HG03095 (cell line): ENCODE measurements at regions not wholly inside any gene's neighbourhood (a gene's known extent, or its start where the extent isn't known, plus 50 kb on each side); places are given as distances from the start of the nearest gene placed in this dataset.

Experiments
- ATAC-seq: cut with Tn5 transposase; IDR thresholded peaks from one replicate; pipeline ENCODE4 v1.9.1; 2021; ENCODE audit warnings: moderate library complexity; ENCODE audit not compliant: unreplicated experiment

DNA sequence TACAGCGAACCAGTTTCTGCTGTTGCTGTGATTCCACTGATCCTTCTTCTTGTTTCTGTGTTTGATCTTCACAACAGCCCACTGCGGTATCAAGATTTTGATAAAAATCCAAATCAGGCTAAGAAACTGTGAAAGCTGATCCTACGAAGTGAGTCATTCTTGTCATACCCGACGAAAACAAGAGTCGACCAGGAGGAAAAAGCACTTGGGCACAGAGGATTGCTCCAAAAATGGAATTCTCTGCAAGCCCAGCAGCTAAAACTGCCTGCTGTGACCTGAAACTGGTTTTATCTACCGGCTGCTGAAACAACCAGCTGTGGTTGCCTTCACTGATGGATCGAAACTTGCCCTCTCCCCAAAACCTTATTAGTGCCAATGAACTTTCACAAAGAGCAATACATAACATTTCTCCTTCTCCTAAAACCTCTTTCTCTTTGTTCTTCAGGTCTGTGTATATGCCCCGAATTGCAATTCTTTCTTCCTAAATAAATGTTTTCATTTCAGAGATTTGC, 607.0 kb upstream of the PRKX start:
- ATAC-seq = no peak

- ATAC-seq = no peak
These were observed 602.4 kb upstream of the PRKX start for GRCh38 chrX:4315891-4316290.

DNA sequence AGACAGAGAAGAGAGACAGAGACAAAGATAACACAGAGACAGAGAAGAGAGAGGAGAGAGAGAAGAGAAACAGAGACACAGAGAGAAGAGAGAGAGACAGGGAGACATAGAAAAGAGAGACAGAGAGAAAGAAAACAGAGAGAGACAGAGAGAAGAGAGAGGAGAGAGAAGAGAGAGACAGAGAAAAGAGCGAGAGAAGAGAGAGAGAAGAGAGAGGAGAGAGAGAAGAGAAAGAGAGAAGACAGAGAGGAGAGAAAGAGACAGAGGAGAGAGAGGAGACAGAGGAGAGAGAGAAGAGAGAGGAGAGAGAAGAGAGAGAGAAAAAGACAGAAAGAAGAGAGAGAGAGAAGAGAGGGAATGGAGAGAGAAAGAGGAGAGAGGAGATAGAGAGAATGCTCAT, 601.1 kb upstream of the PRKX start:
- ATAC-seq = no peak

DNA sequence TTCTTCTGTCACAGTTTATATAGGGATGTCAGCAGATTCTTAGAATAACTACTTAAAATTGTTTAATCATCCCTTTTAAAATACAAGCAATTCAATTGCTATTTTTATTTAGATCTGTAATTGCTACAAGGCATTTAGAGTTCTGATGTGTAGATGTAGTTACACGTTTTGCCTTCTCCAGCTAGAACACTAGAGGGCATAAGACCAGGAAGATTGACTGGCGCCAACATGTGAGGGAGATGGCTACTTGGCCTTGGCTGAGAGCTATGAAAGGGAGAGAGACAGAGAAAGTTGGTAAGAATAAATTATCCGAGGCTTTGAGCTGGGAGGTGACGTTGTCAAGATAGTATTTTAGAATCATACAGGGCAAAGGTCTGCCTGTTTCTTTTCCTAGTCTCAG, 563.7 kb upstream of the PRKX start:
- no peak for ATAC-seq

DNA sequence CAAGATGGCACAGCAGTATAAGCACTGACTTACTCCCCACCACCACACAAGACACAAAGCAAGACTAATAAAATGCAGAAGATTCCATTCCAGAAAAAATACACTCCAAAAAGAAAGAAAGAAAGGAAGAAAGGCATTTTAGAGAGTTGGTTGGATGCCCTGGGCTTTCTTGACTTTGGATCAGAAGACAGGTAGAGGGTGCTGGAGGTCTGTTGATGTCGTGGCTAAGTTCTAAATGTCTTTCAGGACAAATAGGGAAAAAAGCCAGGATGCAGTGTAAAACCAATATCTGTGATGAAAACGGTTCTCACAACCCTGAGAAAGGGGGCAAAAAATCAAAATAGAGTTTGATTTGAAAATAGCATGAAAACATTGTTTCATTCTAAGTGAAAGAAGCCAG, 555.2 kb upstream of the PRKX start:
- no peak for ATAC-seq

- no peak for ATAC-seq
These were observed 551.6 kb upstream of the PRKX start for GRCh38 chrX:4265036-4265435.

- no peak for ATAC-seq
These were observed 549.8 kb upstream of the PRKX start for GRCh38 chrX:4263030-4263803.

DNA sequence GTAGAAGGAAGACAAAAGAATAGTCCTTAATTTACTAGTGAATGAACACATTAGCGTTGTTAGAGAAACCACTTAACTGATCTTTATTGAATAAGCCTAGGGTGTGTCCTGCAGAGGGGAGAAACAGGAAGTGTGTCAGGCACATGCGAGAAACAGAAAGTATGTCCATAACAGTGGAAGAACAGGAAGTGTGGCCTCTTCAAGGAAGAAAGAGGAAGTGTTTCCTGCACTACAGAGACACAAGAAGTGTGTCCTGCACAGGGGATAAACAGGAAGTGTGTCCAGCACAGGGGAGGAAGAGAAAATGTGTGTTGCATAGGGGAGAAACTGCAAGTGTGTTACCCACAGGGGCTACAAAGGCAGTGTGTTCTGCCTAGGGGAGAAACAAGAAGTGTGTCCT, 539.6 kb upstream of the PRKX start:
- ATAC-seq = no peak

- no peak for ATAC-seq
These were observed 536.0 kb upstream of the PRKX start for GRCh38 chrX:4249401-4249800.

GRCh38 chrX:4243759-4244158, 530.3 kb upstream of the PRKX start:
- no peak for ATAC-seq

DNA sequence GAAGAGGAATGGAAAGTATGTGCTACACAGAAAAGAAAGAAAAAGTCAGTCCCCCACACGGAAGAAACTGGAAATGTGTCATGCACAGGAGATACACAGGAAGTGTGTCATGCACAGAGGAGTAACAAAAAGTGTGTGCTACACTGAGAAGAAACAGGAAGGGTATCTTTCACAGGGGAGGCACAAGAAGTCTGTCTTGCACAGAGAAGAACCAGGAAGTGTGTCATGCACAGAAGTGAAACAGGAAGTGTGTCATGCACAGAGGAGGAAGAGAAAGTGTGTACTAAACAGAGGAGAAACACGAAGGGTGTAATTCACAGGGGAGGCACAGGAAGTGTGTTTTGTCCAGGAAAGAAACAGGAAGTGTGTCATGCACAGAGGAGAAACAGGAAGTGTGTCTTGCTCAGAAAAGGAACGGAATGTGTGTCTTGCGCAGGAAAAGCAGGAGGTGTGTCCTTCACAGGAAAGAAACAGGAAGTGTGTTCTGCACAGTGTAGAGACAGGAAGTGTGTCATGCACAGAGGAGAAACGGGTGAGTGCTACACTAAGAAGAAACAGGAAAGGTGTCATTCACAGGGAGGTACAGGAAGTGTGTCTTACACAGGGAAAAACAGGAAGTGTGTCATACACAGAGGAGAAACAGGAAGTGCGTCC, 527.2 kb upstream of the PRKX start:
- ATAC-seq = no peak

- peak; percentile 49 for ATAC-seq
These were observed 526.4 kb upstream of the PRKX start for GRCh38 chrX:4239650-4240540.

GRCh38 chrX:4238916-4239315, 525.5 kb upstream of the PRKX start:
- no peak for ATAC-seq

DNA sequence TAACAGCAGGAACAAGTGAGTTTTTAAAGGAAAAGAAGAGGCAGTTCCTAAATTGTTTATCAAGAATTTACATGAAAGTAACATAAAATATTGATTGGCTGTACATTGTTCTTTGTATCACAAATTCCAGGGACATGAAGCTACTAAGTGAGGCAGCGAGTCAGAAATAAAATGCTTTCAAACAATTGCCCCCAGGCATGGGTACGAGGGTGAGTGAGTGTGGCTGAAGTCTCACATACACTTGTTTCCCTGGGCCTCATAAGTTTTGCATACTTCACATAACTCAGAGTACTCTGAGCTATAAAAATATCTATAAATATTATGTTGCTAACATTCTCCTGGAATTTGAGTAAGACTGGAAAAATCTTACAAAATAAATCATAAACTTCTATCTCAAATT, 511.6 kb upstream of the PRKX start:
- ATAC-seq = no peak

DNA sequence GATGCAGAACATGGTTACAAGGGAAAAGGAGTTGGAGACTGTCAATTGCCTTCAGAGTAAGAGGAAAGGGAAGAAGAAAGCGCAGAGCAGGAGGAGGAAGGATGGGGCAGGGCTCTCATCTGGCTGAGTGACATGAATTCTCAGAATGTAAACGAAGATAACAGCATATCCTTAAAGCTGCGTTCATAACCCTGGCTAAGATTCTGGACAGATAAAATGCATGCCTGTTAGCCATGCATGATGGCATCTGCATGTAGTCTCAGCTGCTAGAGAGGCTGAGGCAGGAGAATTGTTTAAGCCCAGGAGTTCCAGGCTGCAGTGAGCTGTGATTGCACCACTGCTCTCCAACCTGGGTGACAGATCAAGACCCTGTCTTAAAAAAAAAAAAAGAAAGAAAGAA, 493.5 kb upstream of the PRKX start:
- ATAC-seq = no peak

- no peak for ATAC-seq
These were observed 484.5 kb upstream of the PRKX start for GRCh38 chrX:4197971-4198370.

- no peak for ATAC-seq
These were observed 480.2 kb upstream of the PRKX start for GRCh38 chrX:4193500-4194155.

DNA sequence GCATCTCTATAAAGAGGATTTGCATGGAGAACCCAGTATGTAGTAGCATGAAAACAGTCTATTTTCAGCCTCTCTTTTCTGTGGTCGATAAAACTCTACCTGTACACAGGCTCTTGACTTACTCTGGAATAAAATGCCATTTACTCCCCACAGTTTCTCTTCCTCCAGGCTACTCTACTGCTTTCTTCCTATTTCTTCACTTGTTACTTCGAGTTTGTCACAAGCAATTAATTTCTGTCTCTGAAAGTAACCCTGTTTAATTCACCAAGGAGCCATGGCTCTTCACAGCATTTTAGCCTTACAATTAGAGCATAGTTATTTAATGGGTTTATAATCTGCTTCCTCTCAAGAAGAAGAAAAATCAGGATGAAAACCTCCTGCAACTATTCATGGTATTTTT, 472.9 kb upstream of the PRKX start:
- no peak for ATAC-seq

DNA sequence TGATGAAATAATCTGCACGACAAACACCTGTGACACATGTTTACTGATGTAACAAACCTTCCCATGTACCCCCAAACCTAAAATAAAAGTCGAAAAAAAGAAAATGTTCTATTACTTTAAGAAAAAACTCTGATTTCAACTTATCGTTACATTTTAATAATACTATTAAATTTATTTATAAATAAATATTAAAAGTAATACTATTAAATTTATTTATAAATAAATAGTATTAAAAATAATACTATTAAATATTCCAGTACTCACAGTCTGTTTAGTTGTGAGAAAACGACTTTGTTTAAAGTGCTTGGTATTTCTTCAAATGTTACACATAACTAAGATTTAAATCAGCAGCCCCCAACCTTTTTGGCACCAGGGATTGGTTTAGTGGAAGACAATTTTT, 471.6 kb upstream of the PRKX start:
- ATAC-seq = no peak

GRCh38 chrX:4182408-4182806, 469.0 kb upstream of the PRKX start:
- ATAC-seq = no peak

DNA sequence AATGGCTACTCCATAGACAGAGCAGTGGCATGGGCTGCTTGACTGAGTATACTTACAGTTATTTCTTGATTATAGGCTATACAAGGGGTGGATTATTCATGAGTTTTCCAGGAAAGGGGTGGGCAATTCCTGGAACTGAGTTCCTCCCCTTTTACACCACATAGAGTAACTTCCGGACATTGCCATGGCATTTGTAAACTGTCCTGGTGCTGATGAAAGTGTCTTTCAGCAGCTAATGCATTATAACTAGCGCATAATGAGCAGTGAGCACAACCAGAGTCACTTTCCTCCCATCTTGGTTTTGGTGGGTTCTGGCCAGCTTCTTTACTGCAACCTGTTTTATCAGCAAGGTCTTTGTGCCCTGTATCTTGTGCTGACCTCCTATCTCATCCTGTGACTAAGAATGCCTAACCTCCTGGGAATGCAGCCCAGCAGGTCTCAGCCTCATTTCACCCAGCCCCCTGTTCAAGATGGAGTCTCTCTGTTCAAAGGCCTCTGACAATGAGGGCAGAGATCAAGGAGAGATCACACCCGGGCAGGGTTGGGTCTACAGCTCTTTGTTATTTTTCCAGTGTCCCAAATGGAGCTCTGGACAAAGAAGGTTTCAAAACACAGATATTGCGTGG, 468.4 kb upstream of the PRKX start:
- no peak for ATAC-seq
